AG09319 (cell line): ENCODE measurements at regions not wholly inside any gene's neighbourhood (a gene's known extent, or its start where the extent isn't known, plus 50 kb on each side); places are given as distances from the start of the nearest gene placed in this dataset.

Experiments
- DNase-seq: peaks from one replicate; pipeline ENCODE4 v3.0.0-alpha.2; 2010; ENCODE audit warnings: low read depth; ENCODE audit errors: extremely low read depth
- TF ChIP-seq, protein P1 (sequence below): IDR thresholded peaks from 2 replicates; pipeline ENCODE4 v1.5.1; 2011; ENCODE audit warnings: low read depth, mild to moderate bottlenecking, inconsistent platforms, low read length, moderate library complexity

DNA sequence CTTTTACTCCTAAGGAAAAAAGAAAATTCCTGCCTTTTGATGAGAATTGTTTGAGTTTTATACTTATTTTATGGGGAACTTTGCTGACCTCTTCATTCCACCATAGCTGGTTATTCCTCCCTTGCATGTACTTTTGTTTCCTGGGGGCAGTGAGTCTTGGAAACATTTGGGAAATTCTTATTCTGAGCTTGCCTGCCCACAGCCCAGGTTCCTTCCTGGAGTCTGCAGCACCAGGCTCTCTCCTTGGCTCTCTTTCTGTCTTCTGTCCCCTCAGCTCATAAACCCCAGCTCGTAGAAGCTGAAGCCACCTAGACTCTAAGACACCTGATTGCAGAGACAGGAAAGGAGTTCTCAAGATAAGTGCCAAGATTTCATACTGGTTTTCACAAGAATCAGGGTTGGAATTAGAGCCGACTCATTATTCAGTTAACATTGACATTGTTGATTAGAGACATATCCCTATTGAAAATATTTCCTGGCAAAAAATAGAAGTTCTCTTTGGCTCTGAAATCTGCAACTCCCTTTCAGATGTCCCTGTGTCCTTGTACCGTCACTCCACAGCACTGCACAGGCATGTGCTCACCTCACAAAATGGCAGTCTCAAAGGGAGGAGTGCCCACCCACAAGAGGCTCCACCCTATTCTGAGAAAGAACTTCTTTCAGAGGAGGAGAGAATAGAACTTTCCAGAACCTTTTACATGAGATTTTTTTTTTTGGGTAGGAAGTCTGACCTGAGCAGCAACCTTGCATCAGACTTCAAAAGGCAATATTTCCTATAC lies 67.8 kb upstream of the PRSS1 start:
- TF ChIP-seq, protein P1, sequence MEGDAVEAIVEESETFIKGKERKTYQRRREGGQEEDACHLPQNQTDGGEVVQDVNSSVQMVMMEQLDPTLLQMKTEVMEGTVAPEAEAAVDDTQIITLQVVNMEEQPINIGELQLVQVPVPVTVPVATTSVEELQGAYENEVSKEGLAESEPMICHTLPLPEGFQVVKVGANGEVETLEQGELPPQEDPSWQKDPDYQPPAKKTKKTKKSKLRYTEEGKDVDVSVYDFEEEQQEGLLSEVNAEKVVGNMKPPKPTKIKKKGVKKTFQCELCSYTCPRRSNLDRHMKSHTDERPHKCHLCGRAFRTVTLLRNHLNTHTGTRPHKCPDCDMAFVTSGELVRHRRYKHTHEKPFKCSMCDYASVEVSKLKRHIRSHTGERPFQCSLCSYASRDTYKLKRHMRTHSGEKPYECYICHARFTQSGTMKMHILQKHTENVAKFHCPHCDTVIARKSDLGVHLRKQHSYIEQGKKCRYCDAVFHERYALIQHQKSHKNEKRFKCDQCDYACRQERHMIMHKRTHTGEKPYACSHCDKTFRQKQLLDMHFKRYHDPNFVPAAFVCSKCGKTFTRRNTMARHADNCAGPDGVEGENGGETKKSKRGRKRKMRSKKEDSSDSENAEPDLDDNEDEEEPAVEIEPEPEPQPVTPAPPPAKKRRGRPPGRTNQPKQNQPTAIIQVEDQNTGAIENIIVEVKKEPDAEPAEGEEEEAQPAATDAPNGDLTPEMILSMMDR: no peak
- no peak for DNase-seq

DNA sequence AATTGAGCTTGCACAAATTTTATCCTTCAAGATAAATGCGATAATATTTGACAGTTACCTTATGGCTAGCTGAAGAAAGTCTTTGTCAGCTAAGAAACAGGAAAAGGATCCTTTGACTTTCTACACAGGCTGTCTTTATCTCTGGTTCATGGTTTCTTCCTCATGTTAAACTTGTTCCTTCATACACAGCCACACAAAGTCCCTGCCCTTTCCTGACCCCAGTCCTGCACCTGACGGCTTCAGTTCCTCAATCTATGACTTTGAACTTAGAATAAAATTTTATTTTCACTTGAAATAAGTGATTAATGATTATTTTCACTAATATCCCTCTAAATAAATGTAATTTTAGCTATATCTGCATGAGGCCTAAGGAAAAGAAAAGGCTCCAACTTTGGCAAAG lies 77.8 kb upstream of the PRSS1 start:
- TF ChIP-seq, protein P1: no peak
- DNase-seq: no peak

DNA sequence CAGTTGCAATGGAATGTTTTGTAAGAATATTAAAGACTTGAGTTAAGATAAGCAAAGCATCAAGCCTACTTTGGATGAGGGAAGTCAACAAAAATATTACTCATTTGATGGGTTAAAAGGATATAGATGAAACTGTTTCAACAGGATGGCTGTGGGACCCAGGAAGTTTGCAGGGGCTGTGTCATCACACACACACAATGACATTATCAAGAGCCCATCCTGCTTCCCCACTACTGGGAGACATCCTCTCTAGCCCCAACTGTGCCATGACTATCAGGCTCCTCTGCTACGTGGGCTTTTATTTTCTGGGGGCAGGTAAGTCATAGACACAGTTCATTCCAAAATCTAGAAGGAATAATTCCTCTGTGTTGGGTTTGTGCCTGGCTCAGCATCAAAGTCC lies 78.8 kb upstream of the PRSS1 start:
- TF ChIP-seq, protein P1: no peak

DNA sequence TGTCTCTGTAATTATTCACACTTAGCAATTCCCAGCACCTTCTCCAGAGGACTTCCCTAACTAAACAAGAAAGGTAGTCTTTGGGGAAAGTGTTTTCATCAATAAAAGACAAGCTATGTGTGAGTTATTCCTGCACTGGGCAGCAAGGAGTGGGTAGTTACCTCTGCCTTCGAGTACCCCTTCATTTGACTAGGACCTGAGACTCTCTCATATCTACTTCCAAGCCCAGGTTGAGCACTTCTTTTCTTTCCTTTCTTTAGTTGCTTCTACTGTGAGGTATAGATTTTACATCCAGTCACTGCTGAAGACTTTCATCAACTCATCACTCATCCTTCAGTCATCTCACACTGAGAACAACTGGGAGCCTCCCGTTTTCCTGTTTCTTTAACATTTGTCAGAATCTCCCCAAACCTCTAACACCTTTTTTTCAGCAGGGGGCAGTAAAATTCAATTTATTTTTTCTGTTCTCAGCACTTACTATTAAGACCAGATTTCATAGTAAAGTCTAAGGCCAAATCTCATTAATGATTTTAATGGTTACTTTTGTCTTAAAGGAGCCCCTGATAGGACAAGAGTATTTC lies 80.1 kb upstream of the PRSS1 start:
- TF ChIP-seq, protein P1: peak; percentile 33
- no peak for DNase-seq

More for the DNA sequence above, 78.8 kb upstream of the PRSS1 start:
- DNase-seq: no peak

DNA sequence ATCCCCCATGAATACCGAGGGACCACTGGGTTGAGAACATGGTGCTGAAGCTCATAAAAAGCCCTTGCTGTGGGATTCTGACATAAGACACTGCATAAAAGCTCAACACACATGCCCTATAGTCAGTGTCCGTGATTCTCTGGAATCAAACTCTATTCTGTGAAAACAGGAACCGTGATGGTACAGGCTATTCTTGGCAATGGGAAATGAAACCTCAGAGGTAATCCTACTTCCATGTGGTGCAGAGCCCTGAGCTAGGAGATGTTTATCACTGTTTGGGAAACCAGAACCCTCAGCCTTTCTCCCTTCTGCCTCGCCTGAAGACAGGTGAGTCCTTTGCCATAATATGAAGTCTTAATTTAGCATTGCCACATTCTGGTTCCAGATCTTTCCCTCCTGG lies 80.8 kb upstream of the PRSS1 start:
- DNase-seq: no peak
- TF ChIP-seq, protein P1: no peak

DNA sequence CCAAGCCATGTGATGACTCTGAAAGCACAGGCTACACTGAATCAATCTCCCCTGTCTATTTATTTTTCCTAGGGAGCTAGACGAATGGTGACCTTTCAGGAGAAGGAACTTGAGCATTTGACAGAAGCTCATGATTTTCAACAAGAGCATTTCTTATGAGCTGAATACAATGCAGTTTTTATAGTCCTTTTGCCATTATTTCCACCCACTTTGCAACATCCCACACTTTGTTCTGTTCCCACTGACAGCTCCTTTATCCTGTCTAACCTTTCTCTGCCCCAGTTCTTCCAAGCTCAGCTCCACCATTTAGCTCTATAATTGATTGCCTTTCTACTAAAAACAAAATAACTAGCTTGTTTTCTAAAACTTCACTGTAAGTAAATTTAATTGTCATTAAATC lies 91.9 kb upstream of the PRSS1 start:
- no peak for DNase-seq
- TF ChIP-seq, protein P1: no peak

DNA sequence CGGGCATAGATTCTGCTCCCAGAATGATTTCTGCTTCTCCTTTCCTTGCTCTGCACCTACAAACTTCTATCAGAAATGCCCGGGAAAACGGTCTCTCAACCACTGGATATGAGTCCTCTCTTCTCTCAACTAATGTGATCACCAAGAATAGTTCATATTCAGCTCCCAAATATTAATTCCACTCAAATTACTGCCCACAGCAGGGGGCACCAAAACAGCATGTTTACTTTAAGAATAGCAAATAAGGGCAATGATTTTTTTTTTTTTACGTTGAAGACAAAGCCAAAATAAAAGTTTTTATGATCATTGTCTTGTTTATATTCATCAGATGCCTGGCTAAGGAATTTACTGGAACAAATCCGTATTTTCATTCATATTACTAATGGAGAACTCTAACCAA lies 94.9 kb upstream of the PRSS1 start:
- TF ChIP-seq, protein P1: no peak; the same call in 1 of the 2 replicates
- DNase-seq: no peak
